ENCODE measurements at regions not wholly inside any gene's neighbourhood (a gene's known extent, or its start where the extent isn't known, plus 50 kb on each side); places are given as distances from the start of the nearest gene placed in this dataset.

- DNase-seq (ENCODE audit: low read depth in 3 of 3) = no peak
Measured at GRCh38 chr19:34109596-34109995, 62.7 kb upstream of the LSM14A start.

GRCh38 chr19:34118879-34119748 is 53.2 kb upstream of the LSM14A start:
- no peak for DNase-seq (ENCODE audit: low read depth in 3 of 3)

GRCh38 chr19:34120141-34120540 is 52.2 kb upstream of the LSM14A start:
- no peak for DNase-seq (ENCODE audit: low read depth in 3 of 3)

DNA sequence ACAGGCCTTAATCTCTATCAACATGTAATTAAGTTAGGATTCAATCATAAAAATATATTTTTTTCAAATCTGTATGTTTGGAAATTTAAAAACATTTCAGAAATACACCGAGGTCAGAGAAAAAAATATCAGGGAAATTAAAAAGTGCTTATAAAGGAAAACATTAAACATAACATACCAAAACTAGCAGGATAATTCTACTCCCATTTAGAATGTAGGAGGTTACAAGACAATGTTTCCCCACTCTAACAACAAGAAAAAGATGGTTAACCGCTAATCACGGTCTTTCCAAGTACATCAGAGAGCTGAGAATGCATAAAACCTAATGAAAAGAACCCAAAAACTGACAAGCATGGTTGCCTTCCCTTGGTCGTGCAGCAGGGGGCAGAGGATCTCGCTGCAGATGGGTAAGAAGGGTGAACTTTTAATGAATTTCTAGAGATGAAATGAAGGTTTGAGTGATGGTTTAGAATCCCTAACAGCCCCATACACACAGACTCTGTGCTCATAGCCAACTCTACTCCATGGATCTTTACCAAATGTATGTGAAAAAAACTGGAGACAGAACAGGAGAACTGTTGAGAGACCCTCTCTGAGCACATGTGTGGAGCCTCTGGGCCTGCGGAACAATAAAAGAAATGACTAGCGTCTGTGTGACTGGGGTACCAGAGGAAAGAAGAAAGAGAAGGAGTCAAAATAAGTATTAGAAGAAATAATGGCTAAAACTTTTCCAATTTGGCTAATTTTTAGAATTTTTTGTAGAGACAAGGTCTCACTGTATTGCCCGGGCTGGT is 51.3 kb upstream of the LSM14A start:
- DNase-seq (ENCODE audit: low read depth in 3 of 3) = peak; percentile 7 to 52 (median 27)

All from stimulated activated CD4-positive, alpha-beta T cell treated with anti-CD3 and anti-CD28 coated beads, TNF-alpha, amount 100 ng/mL, for 24 hours (primary cell).